IMR-90 (cell line): ENCODE measurements at regions not wholly inside any gene's neighbourhood (a gene's known extent, or its start where the extent isn't known, plus 50 kb on each side); places are given as distances from the start of the nearest gene placed in this dataset.

Source experiments
- ATAC-seq: fragments of 200-7000 bp; cut with Tn5 transposase; 2 replicates; pipeline ENCODE4 v1.9.1; 2020; ENCODE audit warnings: low read depth, mild to moderate bottlenecking, moderate library complexity
- BruUV-seq: library from RNA; stranded (reverse); fragments of 400-500 nt; replicated peaks from 2 replicates; lab custom pipeline; 2021; lab: Mats Ljungman, UMichigan
- CTCF ChIA-PET: fragments of 300-600 bp; formaldehyde crosslinking; extraction: SDS; loops from one replicate; lab custom pipeline; 2021; ENCODE audit warnings: antibody characterized with exemption; lab: Yijun Ruan, JAX
- POLR2A ChIA-PET: fragments of 300-600 bp; sonication (Branson Sonifier 250); formaldehyde crosslinking; loops from one replicate; lab custom pipeline; 2022; ENCODE audit warnings: antibody characterized with exemption; ENCODE audit not compliant: unreplicated experiment; lab: Charles Lee
- DNase-seq: peaks from one replicate; pipeline ENCODE4 v3.0.0; 2013
- H2AFZ ChIP-seq: replicated peaks from 2 replicates; pipeline ENCODE3; 2013; ENCODE audit warnings: low read length, mild to moderate bottlenecking; ENCODE audit not compliant: poor library complexity
- H2AK5ac ChIP-seq: 2 replicates; pipeline ENCODE4 v1.6.1; 2013; ENCODE audit warnings: low read depth, low read length, inconsistent platforms
- H2AK9ac ChIP-seq: replicated peaks from 2 replicates; pipeline ENCODE3; 2013; ENCODE audit warnings: mild to moderate bottlenecking, low read depth, low read length, moderate library complexity; ENCODE audit not compliant: poor library complexity
- H2BK120ac ChIP-seq: 2 replicates; pipeline ENCODE4 v1.6.1; 2013; ENCODE audit warnings: low read depth, low read length, inconsistent platforms
- H2BK15ac ChIP-seq: 3 replicates; pipeline ENCODE4 v1.6.1; 2013; ENCODE audit warnings: low read depth, low read length, inconsistent platforms
- H2BK20ac ChIP-seq: 2 replicates; pipeline ENCODE4 v1.6.1; 2013; ENCODE audit warnings: low read depth, mild to moderate bottlenecking, inconsistent platforms, low read length, moderate library complexity
- H2BK5ac ChIP-seq: 2 replicates; pipeline ENCODE4 v1.6.1; 2013; ENCODE audit warnings: mild to moderate bottlenecking, low read depth, low read length, inconsistent platforms; ENCODE audit not compliant: poor library complexity, severe bottlenecking
- H3K14ac ChIP-seq: replicated peaks from 2 replicates; pipeline ENCODE4 v1.6.1; 2013; ENCODE audit warnings: low read depth, low read length, inconsistent platforms
- H3K18ac ChIP-seq: 2 replicates; pipeline ENCODE4 v1.6.1; 2013; ENCODE audit warnings: low read depth, low read length, control low read depth
- H3K23ac ChIP-seq: 2 replicates; pipeline ENCODE4 v1.6.1; 2013; ENCODE audit warnings: low read depth, low read length, inconsistent platforms
- H3K27ac ChIP-seq: 2 replicates; pipeline ENCODE4 v1.5.1; 2013; ENCODE audit warnings: mild to moderate bottlenecking, control low read depth, low read length; ENCODE audit not compliant: insufficient read depth
- H3K27me3 ChIP-seq: 2 replicates; pipeline ENCODE4 v1.6.1; 2013; ENCODE audit warnings: low read length; ENCODE audit not compliant: control insufficient read depth, insufficient read depth
- H3K36me3 ChIP-seq: 2 replicates; pipeline ENCODE4 v1.6.1; 2013; ENCODE audit warnings: low read length, mixed read lengths; ENCODE audit not compliant: control insufficient read depth, insufficient read depth
- H3K4ac ChIP-seq: 2 replicates; pipeline ENCODE4 v1.6.1; 2013; ENCODE audit warnings: low read depth, low read length, inconsistent platforms
- H3K4me1 ChIP-seq: 2 replicates; pipeline ENCODE4 v1.6.1; 2013; ENCODE audit warnings: low read length, mixed read lengths; ENCODE audit not compliant: control insufficient read depth, insufficient read depth
- H3K4me2 ChIP-seq: 2 replicates; pipeline ENCODE4 v1.6.1; 2013; ENCODE audit warnings: low read depth, mild to moderate bottlenecking, control low read depth, low read length, moderate library complexity
- H3K4me3 ChIP-seq: 2 replicates; pipeline ENCODE4 v1.5.1; 2013; ENCODE audit warnings: low read depth, mild to moderate bottlenecking, control low read depth, low read length, moderate library complexity; ENCODE audit not compliant: insufficient read depth
- H3K56ac ChIP-seq: 2 replicates; pipeline ENCODE4 v1.6.1; 2013; ENCODE audit warnings: low read length, inconsistent platforms; ENCODE audit not compliant: insufficient read depth; ENCODE audit errors: extremely low read depth
- H3K79me1 ChIP-seq, 2 experiments: 2 replicates each; pipeline ENCODE4 v1.6.1; 2013; ENCODE audit warnings: low read length in 2 of 2, inconsistent platforms in 1 of 2, low read depth in 1 of 2
- H3K9ac ChIP-seq: 2 replicates; pipeline ENCODE4 v1.6.1; 2013; ENCODE audit warnings: low read depth, low read length, control low read depth
- H3K9me1 ChIP-seq: 2 replicates; pipeline ENCODE4 v1.6.1; 2013; ENCODE audit warnings: low read length, inconsistent platforms; ENCODE audit not compliant: insufficient read depth
- H3K9me3 ChIP-seq: 2 replicates; pipeline ENCODE4 v1.6.1; 2013; ENCODE audit warnings: low read length; ENCODE audit not compliant: control insufficient read depth, insufficient read depth
- H4K20me1 ChIP-seq: 2 replicates; pipeline ENCODE4 v1.6.1; 2013; ENCODE audit warnings: low read length, inconsistent platforms; ENCODE audit not compliant: insufficient read depth
- H4K5ac ChIP-seq: 2 replicates; pipeline ENCODE4 v1.6.1; 2013; ENCODE audit warnings: mild to moderate bottlenecking, low read depth, low read length, control low read depth
- H4K8ac ChIP-seq, 2 experiments: 2 replicates each; pipeline ENCODE4 v1.6.1; 2013; ENCODE audit warnings: low read depth in 2 of 2, low read length in 2 of 2, control low read depth in 1 of 2, inconsistent platforms in 1 of 2
- H4K91ac ChIP-seq: 2 replicates; pipeline ENCODE4 v1.6.1; 2013; ENCODE audit warnings: low read depth, low read length, inconsistent platforms; ENCODE audit not compliant: insufficient read depth
- CEBPB ChIP-seq: IDR thresholded peaks from 2 replicates; pipeline ENCODE4 v1.6.1; 2012; ENCODE audit warnings: low read depth, low read length, improper control_type of control experiment
- MAZ ChIP-seq: IDR thresholded peaks from 2 replicates; pipeline ENCODE4 v1.6.1; 2012; ENCODE audit warnings: low read depth, mild to moderate bottlenecking, low read length, improper control_type of control experiment, moderate library complexity, borderline replicate concordance
- MXI1 ChIP-seq: IDR thresholded peaks from 2 replicates; pipeline ENCODE4 v1.6.1; 2012; ENCODE audit warnings: low read depth, mild to moderate bottlenecking, low read length, moderate library complexity, borderline replicate concordance
- RAD21 ChIP-seq: IDR thresholded peaks from 2 replicates; pipeline ENCODE4 v1.6.1; 2012; ENCODE audit warnings: low read length, improper control_type of control experiment
- SMC3 ChIP-seq: fragments of 150-350 bp; IDR thresholded peaks from 2 replicates; pipeline ENCODE4 v1.6.1; 2016; ENCODE audit warnings: low read depth, mild to moderate bottlenecking, antibody characterized with exemption, low read length, moderate library complexity
- USF2 ChIP-seq: fragments of 150-350 bp; IDR thresholded peaks from 2 replicates; pipeline ENCODE4 v1.6.1; 2017; ENCODE audit warnings: mild to moderate bottlenecking, antibody characterized with exemption, low read length, low read depth
- WGBS, 2 experiments: methylation state at CpG; one replicate each; pipeline versions ENCODE4 v1.1.5 to v1.1.7; 2013; ENCODE audit warnings: missing lambda C conversion rate in 2 of 2; ENCODE audit not compliant: insufficient read length in 1 of 2; ENCODE audit errors: extremely low coverage in 2 of 2; 5-methylcytosine and 5-hydroxymethylcytosine counted together
- dilution Hi-C: fragments of 300-500 bp; cut with HindIII; formaldehyde crosslinking; loops from one replicate; pipeline ENCODE4 v1.14.3; 2018; ENCODE audit warnings: low sequenced_read_pairs; ENCODE audit not compliant: unreplicated experiment
- in situ Hi-C: fragments of 300-500 bp; cut with MboI; formaldehyde crosslinking; loops from 3 replicates; pipeline ENCODE4 v1.14.3; 2019; ENCODE audit warnings: low sequenced_read_pairs, inconsistent platforms, mixed read lengths
- intact Hi-C: fragments of 100-400 bp; cut with micrococcal nuclease; formaldehyde crosslinking; loops from 2 replicates; pipeline ENCODE4 v1.10.0; 2022
- TF ChIP-seq, protein P1 (sequence below): conservative IDR thresholded peaks from 2 replicates; pipeline ENCODE4 v1.5.1; 2012; ENCODE audit warnings: mild to moderate bottlenecking, low read depth, low read length, improper control_type of control experiment

GRCh38 chr5:82745016-82745415 lies 332.2 kb downstream of the TMEM167A start:
- no peak overlapping the region for H3K27ac ChIP-seq
- intact Hi-C loops (no loop called here), dilution Hi-C loops (no loop called here), in situ Hi-C loops (no loop called here)
- H3K79me1 ChIP-seq: no peaks in the 10 kb centered on the region
- no peak overlapping the region for H4K8ac ChIP-seq
- no peak for ATAC-seq
- H3K27me3 ChIP-seq: peaks cover 6% of the 10 kb centered on the region; the same call in 1 of the 2 replicates
- no peak overlapping the region for H2BK120ac ChIP-seq
- H3K4me3 ChIP-seq: no peak overlapping the region
- H3K9me3 ChIP-seq: no peaks in the 10 kb centered on the region
- H3K4me1 ChIP-seq: no peaks in the 10 kb centered on the region
- no peak overlapping the region for H2BK15ac ChIP-seq
- no peak overlapping the region for H2AFZ ChIP-seq
- H3K14ac ChIP-seq: no peak overlapping the region
- H4K5ac ChIP-seq: no peak overlapping the region
- no peak for DNase-seq
- no peak overlapping the region for H2AK5ac ChIP-seq
- POLR2A ChIA-PET: no interaction called here
- no CpG with 5 or more reads among the region's 2 CpGs for WGBS, 2 experiments
- H3K18ac ChIP-seq: no peak overlapping the region
- H3K36me3 ChIP-seq: no peaks in the 10 kb centered on the region
- no peak overlapping the region for H2AK9ac ChIP-seq
- no peak overlapping the region for H3K4ac ChIP-seq
- CTCF ChIA-PET: no interaction called here
- H2BK5ac ChIP-seq: no peak overlapping the region
- H4K20me1 ChIP-seq: no peaks in the 10 kb centered on the region
- no peak overlapping the region for H3K23ac ChIP-seq
- TF ChIP-seq, protein P1, sequence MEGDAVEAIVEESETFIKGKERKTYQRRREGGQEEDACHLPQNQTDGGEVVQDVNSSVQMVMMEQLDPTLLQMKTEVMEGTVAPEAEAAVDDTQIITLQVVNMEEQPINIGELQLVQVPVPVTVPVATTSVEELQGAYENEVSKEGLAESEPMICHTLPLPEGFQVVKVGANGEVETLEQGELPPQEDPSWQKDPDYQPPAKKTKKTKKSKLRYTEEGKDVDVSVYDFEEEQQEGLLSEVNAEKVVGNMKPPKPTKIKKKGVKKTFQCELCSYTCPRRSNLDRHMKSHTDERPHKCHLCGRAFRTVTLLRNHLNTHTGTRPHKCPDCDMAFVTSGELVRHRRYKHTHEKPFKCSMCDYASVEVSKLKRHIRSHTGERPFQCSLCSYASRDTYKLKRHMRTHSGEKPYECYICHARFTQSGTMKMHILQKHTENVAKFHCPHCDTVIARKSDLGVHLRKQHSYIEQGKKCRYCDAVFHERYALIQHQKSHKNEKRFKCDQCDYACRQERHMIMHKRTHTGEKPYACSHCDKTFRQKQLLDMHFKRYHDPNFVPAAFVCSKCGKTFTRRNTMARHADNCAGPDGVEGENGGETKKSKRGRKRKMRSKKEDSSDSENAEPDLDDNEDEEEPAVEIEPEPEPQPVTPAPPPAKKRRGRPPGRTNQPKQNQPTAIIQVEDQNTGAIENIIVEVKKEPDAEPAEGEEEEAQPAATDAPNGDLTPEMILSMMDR: no peak
- TF ChIP-seq SMC3 (no peak), CEBPB (no peak), MAZ (no peak), MXI1 (no peak), USF2 (no peak), RAD21 (no peak)
- H3K9ac ChIP-seq: no peak overlapping the region
- H4K91ac ChIP-seq: no peak overlapping the region
- BruUV-seq: no TSS peak
- H3K56ac ChIP-seq: no peak overlapping the region
- H2BK20ac ChIP-seq: no peak overlapping the region
- H3K9me1 ChIP-seq: no peaks in the 10 kb centered on the region
- no peak overlapping the region for H3K4me2 ChIP-seq
